GM19238 (cell line): ENCODE measurements at regions not wholly inside any gene's neighbourhood (a gene's known extent, or its start where the extent isn't known, plus 50 kb on each side); places are given as distances from the start of the nearest gene placed in this dataset.
"Not testable (repeated sequence)": the region's sequence is repeated elsewhere in the genome, so short reads cannot be mapped to it uniquely, and the experiment has no call there.

Source experiments
- DNase-seq: peaks from one replicate; pipeline ENCODE4 v3.0.0; 2011; ENCODE audit warnings: low spot score; ENCODE audit not compliant: insufficient read length

DNA sequence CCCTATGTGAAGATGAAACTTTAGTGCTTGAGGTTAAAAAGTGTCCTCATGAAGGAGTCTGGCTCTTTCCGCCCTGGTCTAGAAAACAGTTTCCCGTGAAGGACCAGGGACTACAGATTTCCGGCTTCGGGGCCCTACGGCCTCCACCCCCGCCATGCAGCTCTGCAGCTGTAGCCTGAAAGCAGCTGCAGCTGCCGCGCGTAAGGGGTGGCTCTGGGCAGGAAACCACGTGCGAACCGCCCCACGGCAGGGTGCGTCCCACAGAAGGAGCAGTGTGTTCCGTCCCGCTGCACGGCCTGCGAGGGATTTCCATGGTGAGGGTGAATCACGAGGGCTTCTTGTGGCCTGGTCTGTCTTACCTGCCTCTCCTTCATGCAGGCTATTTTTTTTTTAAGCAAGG is 117.0 kb downstream of the ERMARD start:
- no peak for DNase-seq

- DNase-seq: no peak
Observed at GRCh38 chr6:169867751-169868191, 116.3 kb downstream of the ERMARD start.

DNA sequence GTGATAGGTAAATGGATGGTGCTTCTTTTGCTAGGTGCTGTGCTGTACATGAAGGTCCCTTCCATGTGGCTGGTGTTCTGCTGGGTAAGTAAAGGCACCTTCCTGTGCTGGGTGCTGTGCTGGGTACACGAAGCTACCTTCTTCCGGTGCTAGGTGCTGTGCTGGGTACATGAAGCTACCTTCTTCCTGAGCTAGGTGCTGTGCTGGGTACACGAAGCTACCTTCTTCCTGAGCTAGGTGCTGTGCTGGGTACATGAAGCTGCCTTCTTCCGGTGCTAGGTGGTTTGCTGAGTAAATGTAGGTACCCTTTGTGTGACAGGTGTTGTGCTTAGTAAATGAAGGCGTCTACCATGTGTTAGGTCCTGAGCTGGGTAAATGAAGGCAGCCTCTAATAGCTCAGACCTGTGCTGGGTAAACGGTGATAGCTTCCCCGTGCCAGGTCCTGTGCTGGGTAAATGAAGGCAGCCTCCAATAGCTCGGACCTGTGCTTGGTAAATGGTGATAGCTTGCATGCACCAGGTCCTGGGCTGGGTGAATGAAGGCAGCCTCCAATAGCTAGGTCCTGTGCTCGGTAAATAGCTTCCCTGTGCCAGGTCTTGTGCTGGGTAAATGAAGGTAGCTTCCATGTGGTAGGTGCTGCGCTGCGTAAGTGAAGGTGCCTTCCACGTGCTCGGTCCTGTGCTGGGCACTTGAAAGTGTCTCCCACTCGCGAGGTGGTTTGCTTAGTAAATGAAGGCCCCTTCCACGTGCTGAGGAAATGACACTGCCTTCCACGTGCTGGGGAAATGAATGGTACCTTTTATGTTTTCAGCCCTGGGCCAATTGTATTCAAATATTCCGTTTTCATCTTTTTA is 115.5 kb downstream of the ERMARD start:
- DNase-seq: no peak

DNA sequence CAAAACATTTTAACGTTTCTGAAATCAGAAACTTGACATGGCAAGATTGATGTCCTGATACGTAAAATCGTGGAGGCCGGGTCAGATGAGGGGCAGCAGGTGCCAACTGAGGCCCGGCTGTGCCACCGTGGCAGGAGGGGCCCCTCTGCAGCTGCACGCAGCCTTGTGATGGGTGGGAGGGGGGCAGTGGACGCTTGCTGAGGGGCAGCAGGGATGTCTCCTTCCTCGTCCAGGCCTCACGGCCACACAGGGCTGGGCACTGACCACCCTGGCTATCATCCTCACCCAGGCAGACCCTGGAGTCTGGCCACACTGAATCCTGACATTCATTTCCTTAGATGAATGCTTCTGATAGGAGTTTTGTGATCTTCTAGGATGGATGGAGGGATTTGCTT is 114.7 kb downstream of the ERMARD start:
- DNase-seq: no peak

DNA sequence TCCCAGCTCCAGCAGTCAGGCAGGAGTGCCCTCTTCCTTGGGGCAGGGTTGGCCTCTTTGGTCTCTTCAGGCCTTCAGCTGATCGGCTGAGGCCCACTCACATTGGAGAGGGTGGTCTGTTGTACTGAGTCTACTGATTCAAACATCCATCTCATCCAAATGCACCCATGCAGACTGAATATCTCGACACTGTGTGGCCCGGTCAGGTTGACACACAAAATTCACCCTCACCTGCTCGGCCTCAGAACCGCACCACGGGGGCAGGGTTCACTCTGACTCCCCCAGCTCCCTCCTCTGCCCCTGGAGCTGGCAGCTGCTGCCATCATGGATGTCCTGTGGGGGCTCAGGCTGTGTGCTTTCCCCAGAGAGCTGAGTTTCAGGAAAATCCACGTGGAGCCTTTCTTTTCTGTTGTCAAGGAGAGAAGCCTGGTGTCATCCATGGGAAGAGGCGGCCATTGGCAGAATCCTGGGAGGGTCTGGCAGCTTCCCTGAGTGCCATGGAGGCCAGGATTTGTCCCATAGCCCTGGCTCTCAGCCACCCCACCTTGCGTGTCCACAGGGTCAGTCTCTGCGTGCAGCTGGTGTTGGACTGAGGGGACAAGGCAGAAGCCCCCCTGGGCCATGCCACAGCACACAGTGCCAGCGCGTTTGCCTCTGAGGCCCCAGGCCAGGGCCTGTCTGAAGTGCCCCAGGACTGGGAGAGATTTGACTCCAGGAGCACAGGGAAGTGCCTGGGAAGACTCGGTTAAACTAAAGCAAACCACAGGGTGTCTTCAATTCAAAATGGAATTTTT is 114.1 kb downstream of the ERMARD start:
- no peak for DNase-seq

- no peak for DNase-seq
Observed at GRCh38 chr6:169864148-169865020, 113.0 kb downstream of the ERMARD start.

DNA sequence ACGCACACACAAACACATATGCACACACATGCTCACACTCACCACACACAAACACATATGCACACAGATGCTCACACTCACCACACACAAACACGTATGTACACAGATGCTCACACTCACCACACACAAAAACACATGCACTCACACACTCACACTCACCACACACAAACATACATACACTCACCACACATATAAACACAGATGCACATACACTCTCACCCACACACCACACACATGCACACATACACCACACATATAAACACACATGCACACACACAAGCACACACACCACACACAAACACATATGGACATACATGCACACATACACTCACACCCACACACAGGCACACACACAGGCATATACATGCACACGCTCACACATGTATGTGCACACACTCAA is 112.3 kb downstream of the ERMARD start:
- no peak for DNase-seq

DNA sequence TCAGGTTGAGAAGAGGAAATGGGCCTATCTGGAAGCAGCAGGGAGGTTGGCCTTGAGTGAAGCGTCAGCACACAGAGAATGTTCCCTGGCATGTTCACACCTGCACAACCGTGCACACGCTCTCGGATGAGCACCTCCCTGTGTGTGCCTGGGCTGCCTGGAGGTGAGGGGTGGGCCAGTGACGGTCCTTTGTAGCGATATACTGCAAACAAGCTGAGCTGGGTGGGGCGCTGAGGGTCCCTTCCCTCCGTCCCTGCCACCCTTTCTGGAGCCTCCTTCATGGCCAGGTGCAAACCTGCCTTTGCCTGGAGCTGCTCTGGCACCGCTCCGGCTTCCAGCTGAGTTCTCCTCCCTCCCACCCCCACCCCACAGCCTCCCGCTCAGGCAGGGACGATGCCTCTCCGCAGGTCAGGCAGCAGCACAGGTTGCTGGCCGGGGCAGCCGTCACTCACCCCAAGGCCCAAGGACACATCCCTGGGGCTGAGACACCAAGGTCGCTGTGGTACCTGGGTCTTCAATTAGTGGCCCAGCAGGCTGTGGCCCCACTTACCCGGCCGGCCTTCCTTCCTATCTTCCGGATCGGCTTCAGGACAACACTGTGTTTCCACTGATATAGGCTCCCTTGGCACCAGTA is 111.6 kb downstream of the ERMARD start:
- DNase-seq: no peak

DNA sequence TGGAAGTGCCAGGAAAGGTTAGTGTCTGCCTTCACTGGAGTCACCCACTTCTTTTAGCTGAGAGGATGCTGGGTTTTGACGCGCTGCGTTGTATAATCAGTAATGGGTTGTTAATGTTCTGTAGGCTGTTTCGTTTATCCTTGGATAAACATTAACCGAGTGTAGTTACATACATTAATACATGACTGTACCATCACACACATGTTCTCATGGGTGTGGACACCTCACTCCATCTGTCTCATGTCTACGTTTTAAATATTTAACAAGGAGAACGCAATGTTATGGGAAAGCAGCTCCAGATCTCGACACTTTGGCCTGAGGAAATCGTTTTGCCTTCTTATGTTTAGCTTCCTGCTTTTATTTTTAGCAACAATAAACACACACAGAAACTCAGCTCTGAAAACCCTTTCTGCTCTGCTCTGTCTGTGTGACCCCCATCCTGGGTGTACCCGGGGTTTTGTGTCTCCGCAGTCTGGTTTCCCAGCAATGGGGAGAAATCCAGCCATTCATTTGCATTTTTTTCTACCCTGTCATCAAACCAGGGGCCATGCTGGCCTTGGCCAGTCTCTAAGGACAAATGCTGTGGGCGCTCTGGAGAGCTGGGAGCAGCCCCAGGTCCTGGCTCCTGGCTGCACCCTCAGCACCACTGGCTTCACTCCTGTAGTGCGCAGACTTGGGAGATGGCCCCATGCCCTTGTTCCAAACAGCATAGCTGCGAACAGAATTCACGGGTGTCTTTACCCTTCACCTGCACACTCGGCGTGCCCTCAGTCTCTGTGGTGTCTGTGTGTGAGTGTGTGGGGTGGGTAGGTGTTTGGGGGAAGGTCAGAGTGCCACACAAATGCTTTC is 110.8 kb downstream of the ERMARD start:
- no peak for DNase-seq

DNA sequence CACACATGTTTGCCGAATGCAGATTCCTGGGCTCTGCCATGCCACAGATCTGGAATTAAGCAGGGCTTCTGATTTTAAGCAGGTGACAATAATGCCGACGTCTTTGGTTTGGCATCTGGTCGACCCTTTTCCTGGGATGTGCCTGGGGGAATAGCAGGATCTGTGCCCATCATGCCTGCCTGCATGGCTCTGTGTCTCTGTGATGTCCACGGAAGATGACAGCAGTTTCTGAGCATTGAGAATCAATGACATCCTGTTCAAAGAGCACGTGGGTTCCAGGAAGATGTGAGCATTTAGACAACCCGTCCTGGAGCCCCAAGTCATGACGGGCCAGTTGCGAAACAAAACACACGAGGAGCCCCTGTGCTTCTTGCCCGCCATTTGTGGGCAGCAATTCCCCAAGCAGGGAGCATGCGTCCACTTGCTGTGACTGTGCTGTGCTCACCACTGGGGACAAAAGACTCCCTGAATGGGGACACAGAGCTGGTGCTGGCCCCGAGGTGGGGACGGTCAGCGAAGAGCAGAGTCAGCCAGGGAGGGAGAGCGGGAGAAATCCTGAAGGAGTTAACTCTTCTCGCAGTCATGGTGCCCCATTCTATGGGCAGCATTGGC is 110.1 kb downstream of the ERMARD start:
- DNase-seq: no peak

- DNase-seq: no peak
Observed at GRCh38 chr6:169859978-169860703, 108.7 kb downstream of the ERMARD start.

- DNase-seq: no peak
Observed at GRCh38 chr6:169859401-169859977, 108.1 kb downstream of the ERMARD start.

- no peak for DNase-seq
Observed at GRCh38 chr6:169858935-169859351, 107.5 kb downstream of the ERMARD start.

DNA sequence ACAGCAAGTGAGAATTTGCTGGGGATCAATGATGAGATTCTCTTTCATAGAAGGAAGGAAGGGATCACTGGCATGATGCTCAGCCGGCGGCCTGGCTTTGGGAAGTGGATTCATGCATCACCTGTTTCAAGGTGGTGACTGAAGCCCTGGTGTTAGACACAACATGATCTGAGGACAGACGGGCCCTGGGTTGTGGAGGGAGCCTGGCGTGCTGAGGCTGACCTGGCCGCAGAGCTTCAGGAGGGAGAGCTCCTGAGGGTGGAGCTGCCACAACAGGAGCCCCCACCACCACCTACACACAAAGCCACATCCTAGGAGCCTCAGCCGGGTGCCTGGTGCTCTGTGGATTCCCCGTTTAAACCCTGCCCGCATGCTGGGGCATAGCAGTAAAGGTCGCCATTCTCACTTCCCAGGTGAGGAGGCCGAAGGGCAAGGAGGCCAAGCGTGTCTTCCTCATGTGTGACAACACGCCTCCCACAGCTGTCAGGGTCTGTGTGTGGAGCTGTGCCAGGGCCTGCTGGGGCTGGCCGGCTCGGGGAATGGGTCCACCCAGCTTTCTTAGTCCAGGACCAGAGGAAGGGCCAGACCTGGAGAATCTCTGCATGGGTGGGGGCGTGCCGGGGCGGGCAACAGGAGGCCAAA is 107.0 kb downstream of the ERMARD start:
- DNase-seq: no peak

DNA sequence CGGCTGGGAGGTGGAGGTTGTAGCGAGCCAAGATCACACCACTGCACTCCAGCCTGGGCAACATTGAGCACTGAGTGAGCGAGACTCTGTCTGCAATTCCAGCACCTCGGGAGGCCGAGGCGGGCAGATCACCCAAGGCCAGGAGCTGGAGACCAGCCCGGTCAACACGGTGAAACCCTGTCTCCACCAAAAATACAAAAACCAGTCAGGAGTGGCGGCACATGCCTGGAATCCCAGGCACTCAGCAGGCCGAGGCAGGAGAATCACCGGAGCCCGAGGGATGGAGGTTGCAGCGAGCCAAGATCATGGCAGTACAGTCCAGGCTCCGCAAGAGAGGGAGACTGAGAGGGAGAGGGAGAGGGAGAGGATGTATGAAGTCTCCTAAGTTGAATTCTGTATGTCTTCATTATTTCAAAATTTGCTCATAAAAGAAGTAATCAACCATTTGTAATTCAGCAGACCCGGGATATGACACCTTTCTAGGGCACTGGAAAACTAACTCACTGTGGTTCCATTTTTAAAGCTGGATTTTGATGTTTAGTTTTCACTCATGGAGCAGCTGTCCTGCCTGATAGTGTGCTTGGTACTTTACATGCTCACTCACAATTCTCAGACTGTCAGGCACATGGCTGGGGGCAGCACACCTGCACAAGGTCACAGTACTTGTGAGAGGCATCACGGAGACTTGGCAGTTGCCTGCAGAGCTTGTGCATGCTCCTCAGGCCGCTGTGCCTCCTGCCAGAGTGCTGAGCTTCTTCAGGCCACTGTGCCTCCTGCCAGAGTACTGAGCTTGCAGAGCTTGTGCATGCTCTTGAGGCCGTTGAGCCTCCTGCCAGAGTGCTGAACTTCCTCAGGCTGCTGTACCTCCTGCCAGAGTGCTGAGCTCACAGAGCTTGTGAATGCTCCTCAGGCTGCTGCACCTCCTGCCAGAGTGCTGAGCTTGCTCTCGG is 106.2 kb downstream of the ERMARD start:
- no peak for DNase-seq

- DNase-seq: not testable (repeated sequence)
Observed at GRCh38 chr6:169856442-169857342, 105.3 kb downstream of the ERMARD start.
